Endometrium (tissue), 2 donors: ENCODE measurements at regions not wholly inside any gene's neighbourhood (a gene's known extent, or its start where the extent isn't known, plus 50 kb on each side); places are given as distances from the start of the nearest gene placed in this dataset.

ENCODE experiments used
- FAIRE-seq: peaks from 2 replicates; lab custom pipeline; 2012; peaks lifted over from hg19 to GRCh38; lab: Jason Lieb, UNC
- donor health status: control.
- donor health status: control.

- FAIRE-seq, result no peak
These were observed 312.6 kb downstream of the BCL11B start for GRCh38 chr14:98959410-98959809.

GRCh38 chr14:98959958-98960616, 311.9 kb downstream of the BCL11B start:
- no peak for FAIRE-seq

GRCh38 chr14:98960617-98961013, 311.4 kb downstream of the BCL11B start:
- FAIRE-seq, result no peak

DNA sequence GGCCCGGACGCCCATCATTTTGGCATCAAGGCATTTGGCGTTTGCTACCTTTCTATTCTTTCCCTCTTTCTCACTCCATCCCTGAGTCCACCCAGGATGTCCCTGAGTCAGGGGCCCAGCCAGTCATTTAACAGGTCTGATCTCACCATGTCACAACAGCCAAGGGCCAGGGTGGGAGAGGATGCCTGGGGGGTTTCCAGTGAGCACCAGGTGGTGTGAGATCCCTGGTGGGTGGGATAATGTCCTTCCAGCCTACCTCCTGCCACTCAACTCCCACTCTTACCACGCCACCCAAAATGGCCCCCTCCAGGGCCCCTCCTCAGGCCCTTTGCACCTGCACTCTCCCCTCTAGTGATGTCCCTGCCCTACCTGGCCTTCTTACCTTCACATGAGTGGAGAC, 310.8 kb downstream of the BCL11B start:
- FAIRE-seq, result no peak

DNA sequence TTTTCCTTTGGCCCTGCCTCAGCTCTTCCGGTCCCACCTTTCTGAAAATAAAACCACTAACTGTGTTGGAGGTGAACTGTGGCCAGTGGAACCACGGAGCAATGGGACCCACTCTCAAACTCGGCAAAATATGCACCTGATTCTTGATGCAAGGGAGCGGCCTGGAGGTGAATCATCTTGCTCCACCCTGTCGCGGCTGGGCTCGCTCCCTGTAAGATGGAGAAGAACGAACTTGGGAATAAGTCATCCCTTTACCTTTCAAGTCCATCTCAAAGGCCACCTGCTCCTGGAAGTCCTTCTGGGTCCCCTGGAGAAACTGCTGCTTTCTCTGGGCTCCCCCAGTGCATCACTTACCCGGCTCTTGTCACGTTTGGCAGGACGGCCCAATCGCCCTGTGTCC, 309.9 kb downstream of the BCL11B start:
- FAIRE-seq, result no peak

- FAIRE-seq, result no peak
These were observed 308.4 kb downstream of the BCL11B start for GRCh38 chr14:98963610-98964009.

GRCh38 chr14:98964171-98964570, 307.8 kb downstream of the BCL11B start:
- no peak for FAIRE-seq

GRCh38 chr14:98965076-98965475, 306.9 kb downstream of the BCL11B start:
- no peak for FAIRE-seq

DNA sequence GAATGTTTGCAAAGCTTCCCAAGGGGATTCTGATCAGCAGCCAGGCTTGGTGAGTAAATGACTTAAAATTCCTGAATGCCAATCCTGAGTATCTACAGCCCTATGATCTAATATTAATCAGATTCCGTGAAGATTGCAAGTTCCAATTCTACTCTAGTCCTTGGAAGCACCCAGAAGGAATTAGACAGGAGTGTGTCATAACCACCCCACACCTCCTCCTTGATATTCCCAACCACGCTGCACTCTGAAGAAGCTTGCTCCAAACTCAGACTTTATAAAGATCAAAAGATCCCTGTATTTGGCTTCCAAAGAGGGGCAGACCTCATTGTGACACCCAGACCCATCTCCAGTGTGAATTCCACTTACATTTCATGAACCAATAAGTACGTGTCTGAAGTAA, 306.0 kb downstream of the BCL11B start:
- FAIRE-seq, result no peak

DNA sequence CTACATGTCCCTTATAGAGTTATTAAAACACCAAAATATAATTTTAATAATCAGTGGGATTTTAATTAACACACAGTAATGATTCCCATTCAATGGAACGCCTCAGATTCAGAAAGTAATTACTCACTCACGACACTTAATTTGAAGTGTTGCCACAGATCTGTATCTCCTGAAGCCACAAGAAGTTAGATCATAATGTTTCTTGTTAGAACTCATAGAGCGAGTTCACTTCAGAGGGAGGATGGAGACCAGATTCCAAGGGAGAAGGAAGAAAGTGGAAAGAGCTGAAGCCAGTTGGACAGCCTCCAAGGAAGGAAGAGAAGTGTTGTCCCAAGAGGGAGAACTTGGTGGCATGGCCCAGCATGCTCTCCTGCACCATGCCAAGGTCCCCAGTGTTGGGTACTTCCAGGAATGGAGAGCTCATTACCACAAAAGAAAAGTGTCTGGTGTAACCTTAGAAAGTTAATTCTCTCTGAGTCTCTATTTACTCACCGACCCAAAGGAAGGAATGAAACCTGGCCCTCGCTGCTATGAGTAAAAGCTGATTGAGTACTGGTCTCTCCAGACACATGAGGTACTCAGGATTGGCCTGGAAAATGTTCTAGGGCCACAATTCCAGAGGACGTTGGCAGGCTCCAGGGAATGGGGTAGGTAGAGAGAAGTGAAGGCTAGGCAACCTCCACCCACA, 305.4 kb downstream of the BCL11B start:
- no peak for FAIRE-seq

GRCh38 chr14:98974113-98974512, 297.9 kb downstream of the BCL11B start:
- no peak for FAIRE-seq

DNA sequence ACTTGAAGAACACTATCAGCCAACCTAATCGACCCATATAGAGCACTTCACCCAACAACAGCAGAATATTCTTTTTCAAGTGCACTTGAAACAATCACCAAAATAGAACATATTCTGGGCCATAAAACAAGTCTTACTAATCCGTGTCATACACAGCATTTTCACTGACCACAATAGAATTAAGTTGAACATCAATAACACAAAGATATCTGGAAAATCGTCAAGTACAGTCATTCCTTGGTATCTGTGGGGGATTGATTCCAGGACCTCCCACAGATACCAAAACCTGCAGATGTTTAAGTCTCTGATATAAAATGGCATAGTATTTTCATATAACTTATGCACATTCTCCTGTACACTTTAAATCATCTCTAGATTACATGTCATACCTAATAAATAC, 295.7 kb downstream of the BCL11B start:
- no peak for FAIRE-seq

DNA sequence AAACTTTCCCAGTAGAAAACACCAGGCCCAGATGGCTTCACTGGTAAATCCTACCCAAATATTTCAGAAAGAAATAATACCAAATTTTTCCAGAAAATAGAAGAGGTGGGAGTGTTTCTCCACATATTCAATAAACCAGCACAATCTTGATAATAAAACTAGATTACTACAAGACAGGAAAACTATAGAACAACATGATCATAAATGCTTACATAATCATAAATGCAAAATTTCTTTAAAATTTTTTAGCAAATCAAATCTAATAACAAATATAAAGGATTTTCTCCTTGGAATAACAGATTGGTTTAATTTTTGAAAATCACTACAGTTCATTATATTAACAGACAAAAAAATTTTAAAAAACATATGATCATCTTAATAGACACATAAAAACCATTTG, 294.5 kb downstream of the BCL11B start:
- no peak for FAIRE-seq

DNA sequence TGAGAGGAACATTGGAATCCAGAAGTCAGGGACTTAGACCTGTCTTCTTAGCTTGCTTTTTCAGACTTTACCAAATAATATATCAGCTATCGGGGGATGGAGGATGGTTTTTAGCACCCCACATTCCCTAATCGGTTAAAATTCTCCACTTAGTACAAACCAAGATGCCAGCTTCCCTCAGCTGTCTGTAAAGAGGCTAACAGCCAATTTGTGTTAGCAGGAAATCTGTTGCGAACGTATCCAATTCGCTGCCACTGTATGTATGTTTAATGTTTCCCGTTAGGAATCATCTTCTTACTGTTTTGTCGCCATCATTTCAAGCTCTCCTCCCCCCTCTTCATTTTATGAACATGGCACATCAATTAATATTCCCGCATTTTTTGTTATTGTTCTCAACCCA, 289.0 kb downstream of the BCL11B start:
- no peak for FAIRE-seq

GRCh38 chr14:98984027-98984718, 287.8 kb downstream of the BCL11B start:
- FAIRE-seq, result no peak

GRCh38 chr14:98984719-98985041, 287.3 kb downstream of the BCL11B start:
- no peak for FAIRE-seq

- FAIRE-seq, result no peak
These were observed 278.2 kb downstream of the BCL11B start for GRCh38 chr14:98993818-98994217.

DNA sequence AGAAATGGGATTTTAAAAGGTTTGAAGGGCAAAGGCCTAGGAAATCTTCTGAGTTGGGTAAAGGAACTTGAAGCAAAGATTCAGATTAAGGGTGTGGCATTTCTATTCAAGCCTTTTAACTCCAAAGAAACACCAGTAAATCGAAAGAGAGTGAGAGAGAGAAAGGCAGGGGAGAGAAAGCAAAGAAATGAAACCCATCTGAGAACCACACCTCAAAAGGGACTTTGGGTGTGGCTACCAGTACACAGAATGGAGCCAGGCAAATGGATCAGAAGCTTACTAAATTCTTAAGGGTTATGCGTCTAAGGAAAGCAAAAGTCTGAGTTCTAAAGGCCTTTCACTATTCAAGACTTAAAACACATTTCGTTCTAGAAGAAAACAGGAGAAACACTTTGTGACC, 277.4 kb downstream of the BCL11B start:
- no peak for FAIRE-seq

DNA sequence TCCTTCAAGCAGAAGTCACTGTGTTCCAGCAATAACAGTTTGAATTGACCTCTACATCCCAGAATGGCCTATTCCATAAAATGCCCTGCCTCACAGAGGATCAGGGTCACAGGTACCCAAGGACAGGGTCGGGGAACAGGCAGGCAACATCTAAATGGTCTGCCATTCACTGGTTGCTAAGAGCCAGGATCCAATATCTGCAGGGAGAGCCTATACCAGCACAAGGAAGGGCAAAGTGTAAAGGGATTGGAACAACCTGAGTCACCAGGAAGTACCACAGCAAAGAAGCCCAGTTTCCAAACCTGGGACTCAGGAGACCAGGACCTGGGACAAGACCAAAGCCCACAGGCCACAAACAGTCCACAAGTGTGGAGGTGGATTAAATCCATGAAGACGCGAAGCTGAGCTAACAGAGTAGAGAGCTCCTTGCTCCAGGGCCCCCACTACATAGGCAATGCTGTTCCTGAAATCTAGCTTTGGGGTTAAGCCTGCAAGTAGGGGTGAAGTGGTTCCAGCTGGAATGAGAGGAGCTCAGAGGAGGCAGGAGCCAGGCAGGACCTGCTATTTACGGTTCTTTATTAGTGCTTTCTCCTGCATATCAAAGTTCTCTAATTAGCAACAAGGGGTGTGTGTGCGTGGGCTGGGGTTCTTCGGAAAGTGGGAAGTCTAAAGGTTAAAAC, 274.3 kb downstream of the BCL11B start:
- no peak for FAIRE-seq

GRCh38 chr14:98999345-98999744, 272.7 kb downstream of the BCL11B start:
- no peak for FAIRE-seq

DNA sequence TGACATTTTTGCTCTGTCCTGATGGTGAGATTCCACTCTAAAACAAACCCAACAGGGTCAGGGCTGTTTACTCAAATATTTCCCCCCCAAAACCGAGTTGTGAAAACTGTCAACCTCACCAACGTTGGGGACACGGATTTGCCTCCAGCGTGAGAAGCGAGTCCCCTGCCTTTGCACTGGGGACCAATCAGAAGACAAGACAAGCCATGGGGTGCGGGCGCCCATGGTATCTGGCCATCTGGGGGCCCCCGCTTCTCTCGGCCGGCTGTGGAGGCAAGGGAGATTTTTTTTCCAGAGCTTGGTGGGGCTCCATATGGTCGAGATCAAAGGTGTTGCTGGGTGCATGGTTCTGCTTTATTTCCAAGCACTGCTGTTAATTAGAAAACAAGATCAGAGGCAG, 272.1 kb downstream of the BCL11B start:
- FAIRE-seq, result no peak

GRCh38 chr14:99001241-99001640, 270.8 kb downstream of the BCL11B start:
- no peak for FAIRE-seq

DNA sequence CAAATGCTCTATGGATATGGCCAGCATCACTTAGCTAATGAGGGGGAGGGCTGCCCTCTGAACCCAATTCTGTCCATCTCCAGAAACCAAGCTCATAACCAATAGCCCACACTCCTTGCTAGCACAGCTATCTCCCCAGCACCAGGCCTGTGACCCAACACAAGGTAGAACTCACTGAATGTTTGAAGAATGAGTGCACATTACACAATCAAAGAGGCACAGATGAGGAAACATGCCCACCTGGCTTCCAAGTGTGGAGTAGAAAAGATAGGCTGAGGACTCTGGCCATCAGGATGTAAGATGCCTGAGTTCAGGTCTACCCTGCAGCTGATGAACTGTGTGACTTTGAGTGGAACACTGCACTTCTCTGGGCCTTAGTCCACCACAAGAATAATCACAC, 268.4 kb downstream of the BCL11B start:
- FAIRE-seq, result no peak
